ENCODE measurements at regions not wholly inside any gene's neighbourhood (a gene's known extent, or its start where the extent isn't known, plus 50 kb on each side); places are given as distances from the start of the nearest gene placed in this dataset.

DNA sequence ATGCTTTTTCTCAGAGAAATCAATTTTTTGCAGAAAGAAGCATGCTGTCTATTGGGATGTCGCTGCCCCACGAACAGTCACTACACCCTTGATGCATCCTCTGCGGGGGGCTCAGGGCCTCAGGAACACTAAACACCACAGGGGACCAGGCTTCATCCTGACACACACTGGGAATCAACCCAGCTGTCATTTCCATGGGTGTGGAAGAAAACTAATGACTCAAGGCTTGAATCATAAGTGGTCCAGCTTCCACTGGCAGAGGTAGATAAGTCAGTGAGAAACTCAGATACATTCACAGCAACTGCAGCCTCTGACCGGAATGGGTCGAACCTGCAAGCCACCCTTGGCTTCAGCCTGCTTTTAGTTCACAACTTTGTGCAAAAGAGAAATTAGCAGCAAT, 81.3 kb upstream of the SPTLC3 start:
- no peaks in the 10 kb centered on the region for H3K4me1 ChIP-seq (ENCODE audit: control insufficient read depth in 2 of 2, insufficient read depth in 2 of 2, low read length in 2 of 2)
- ChIA-PET POLR2A (no interaction called here), CTCF (no interaction called here)
- peaks cover 0 to 15% (median 0%) of the 10 kb centered on the region in 7 donors for H3K4me1 Mint-ChIP-seq
- H3K9me3 ChIP-seq (ENCODE audit: control insufficient read depth in 2 of 3, low read length in 3 of 3) = no peaks in the 10 kb centered on the region
- H3K27me3 ChIP-seq (ENCODE audit: control insufficient read depth in 2 of 2, insufficient read depth in 2 of 2, low read length in 2 of 2) = peaks cover 0 to 2% of the 10 kb centered on the region in 2 donors
- H3K27ac ChIP-seq (ENCODE audit: low read depth, low read length) = no peak overlapping the region
- peaks cover 0 to 12% (median 6%) of the 10 kb centered on the region in 5 donors for H3K27me3 Mint-ChIP-seq
- intact Hi-C loops (cut with micrococcal nuclease) = loop anchor here (5.0 kb wide), 2 partner anchors 620 to 845 kb away; no protein-coding TSS in a partner anchor
- peaks cover 0 to 8% (median 0%) of the 10 kb centered on the region in 11 donors for H3K9me3 Mint-ChIP-seq
- no peaks in the 10 kb centered on the region for H3K36me3 ChIP-seq (ENCODE audit: control insufficient read depth in 2 of 3, insufficient read depth in 3 of 3, low read length in 3 of 3)
- H3K36me3 Mint-ChIP-seq = no peaks in the 10 kb centered on the region
- H3K27ac Mint-ChIP-seq = no peak overlapping the region
- no peak overlapping the region for H3K4me3 ChIP-seq (ENCODE audit: low read length)
- ATAC-seq (no peak), DNase-seq (no peak)
- H3K4me3 Mint-ChIP-seq = no peak overlapping the region

DNA sequence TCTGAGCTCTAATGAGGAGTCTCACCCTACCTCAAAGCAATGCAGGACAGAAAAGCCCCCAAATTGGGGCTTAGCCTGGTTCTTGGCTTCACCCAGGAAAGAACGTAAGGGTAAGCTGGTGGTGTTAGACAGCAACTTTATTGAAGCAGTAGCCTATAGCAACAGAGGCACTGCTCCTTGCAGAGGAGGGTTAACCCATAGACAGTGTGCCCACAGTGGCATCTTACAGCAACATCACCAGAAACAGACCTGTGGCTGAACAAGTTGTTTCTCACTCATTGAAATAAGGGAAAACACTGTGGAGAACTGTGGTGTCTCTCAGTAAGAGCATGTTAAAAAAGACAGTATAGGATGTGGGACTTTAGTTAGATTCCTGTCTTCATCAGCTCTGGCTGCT, 80.4 kb upstream of the SPTLC3 start:
- POLR2A ChIA-PET = no interaction called here
- H3K4me3 ChIP-seq (ENCODE audit: low read length) = no peak overlapping the region
- intact Hi-C loops (cut with micrococcal nuclease) = loop anchor here (5.0 kb wide), 2 partner anchors 619 to 844 kb away; no protein-coding TSS in a partner anchor
- no peak overlapping the region for H3K4me3 Mint-ChIP-seq
- no peak overlapping the region for H3K27ac ChIP-seq (ENCODE audit: low read depth, low read length)
- H3K9me3 Mint-ChIP-seq = peaks cover 0 to under 1% (median 0%) of the 10 kb centered on the region in 11 donors
- no peaks in the 10 kb centered on the region for H3K36me3 Mint-ChIP-seq
- CTCF ChIA-PET = no interaction called here
- H3K4me1 ChIP-seq (ENCODE audit: control insufficient read depth in 2 of 2, insufficient read depth in 2 of 2, low read length in 2 of 2) = no peaks in the 10 kb centered on the region
- peaks cover 0 to 9% (median under 1%) of the 10 kb centered on the region in 5 donors for H3K27me3 Mint-ChIP-seq
- no peak overlapping the region for H3K27ac Mint-ChIP-seq
- peaks cover 0 to 15% (median 0%) of the 10 kb centered on the region in 7 donors for H3K4me1 Mint-ChIP-seq
- ATAC-seq (peak; percentile 24), DNase-seq (no peak)
- no peaks in the 10 kb centered on the region for H3K36me3 ChIP-seq (ENCODE audit: control insufficient read depth in 2 of 3, insufficient read depth in 3 of 3, low read length in 3 of 3)
- peaks cover 0 to 2% of the 10 kb centered on the region in 2 donors for H3K27me3 ChIP-seq (ENCODE audit: control insufficient read depth in 2 of 2, insufficient read depth in 2 of 2, low read length in 2 of 2)
- H3K9me3 ChIP-seq (ENCODE audit: control insufficient read depth in 2 of 3, low read length in 3 of 3) = no peaks in the 10 kb centered on the region

DNA sequence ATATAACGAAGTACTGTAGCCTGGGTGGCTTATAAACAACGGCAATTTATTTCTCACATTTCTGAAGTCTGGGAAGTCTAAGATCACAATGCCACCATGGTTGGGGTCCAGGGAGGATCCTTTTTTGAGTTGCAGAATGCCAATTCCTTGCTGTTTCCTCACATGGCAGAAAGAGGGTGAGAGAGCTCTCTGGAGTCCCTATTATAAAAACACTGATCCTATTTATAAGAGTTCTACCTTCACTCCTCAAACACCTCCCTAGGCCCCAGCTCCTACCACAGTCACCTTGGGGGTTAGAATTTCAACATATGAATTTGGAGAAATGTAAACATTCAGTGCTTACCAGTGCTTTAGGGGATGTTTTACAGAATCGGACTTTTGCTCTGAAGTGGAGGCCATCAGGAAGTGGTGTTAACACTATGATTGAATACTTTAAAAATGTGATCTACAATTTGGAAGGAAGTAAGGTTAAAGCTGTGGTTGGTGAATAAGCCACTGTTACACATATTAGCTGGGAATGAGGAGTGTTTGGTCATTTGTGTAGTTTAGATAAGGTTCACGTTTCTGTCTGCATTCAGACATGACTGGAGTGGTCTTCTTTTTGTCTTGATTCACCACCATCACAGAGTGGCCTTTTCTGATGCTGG, 79.9 kb upstream of the SPTLC3 start:
- H3K4me3 Mint-ChIP-seq = no peak overlapping the region
- no peaks in the 10 kb centered on the region for H3K36me3 ChIP-seq (ENCODE audit: control insufficient read depth in 2 of 3, insufficient read depth in 3 of 3, low read length in 3 of 3)
- DNase-seq = no peak
- H3K27ac ChIP-seq (ENCODE audit: low read depth, low read length) = no peak overlapping the region
- ChIA-PET CTCF (no interaction called here), POLR2A (no interaction called here)
- no peaks in the 10 kb centered on the region for H3K36me3 Mint-ChIP-seq
- peak; percentile 16 for ATAC-seq
- H3K27me3 Mint-ChIP-seq = peaks cover 0 to 8% (median 0%) of the 10 kb centered on the region in 5 donors
- no peaks in the 10 kb centered on the region for H3K27me3 ChIP-seq (ENCODE audit: control insufficient read depth in 2 of 2, insufficient read depth in 2 of 2, low read length in 2 of 2)
- no peaks in the 10 kb centered on the region for H3K9me3 ChIP-seq (ENCODE audit: control insufficient read depth in 2 of 3, low read length in 3 of 3)
- H3K9me3 Mint-ChIP-seq = no peaks in the 10 kb centered on the region
- H3K4me1 Mint-ChIP-seq = peaks cover 0 to 15% (median 0%) of the 10 kb centered on the region in 7 donors
- intact Hi-C loops (cut with micrococcal nuclease) = loop anchor here (5.0 kb wide), 2 partner anchors 618 to 843 kb away; no protein-coding TSS in a partner anchor
- H3K27ac Mint-ChIP-seq = peak overlapping the region in 1 of 9 donors; percentile 12
- no peak overlapping the region for H3K4me3 ChIP-seq (ENCODE audit: low read length)
- no peaks in the 10 kb centered on the region for H3K4me1 ChIP-seq (ENCODE audit: control insufficient read depth in 2 of 2, insufficient read depth in 2 of 2, low read length in 2 of 2)

DNA sequence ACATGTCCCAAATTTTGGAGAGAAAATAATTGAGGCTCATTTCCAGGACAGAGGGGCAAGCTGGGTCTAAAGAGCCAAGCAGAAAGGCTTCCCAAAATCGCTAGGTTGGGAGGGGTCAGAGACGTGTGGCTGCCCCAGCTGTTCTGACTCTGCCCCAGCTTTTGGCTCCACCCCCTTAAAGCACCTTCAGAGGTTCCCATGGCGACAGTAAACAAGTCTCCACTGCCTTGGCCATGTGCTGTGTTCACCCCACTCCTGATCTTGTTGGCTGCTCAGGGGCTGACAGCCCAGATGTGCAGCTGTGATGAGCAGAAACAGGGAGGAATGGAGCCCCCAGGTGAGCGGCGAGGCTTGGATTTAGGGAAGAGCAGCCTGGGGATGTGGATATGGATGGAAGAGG, 72.8 kb upstream of the SPTLC3 start:
- Mint-ChIP-seq H3K36me3 (no peaks in the 10 kb centered on the region), H3K4me1 (no peaks in the 10 kb centered on the region), H3K4me3 (no peak overlapping the region), H3K27ac (no peak overlapping the region), H3K27me3 (peaks cover 0 to 4% (median 0%) of the 10 kb centered on the region in 5 donors), H3K9me3 (no peaks in the 10 kb centered on the region)
- no peaks in the 10 kb centered on the region for H3K9me3 ChIP-seq (ENCODE audit: control insufficient read depth in 2 of 3, low read length in 3 of 3)
- DNase-seq (no peak), ATAC-seq (no peak)
- no peaks in the 10 kb centered on the region for H3K36me3 ChIP-seq (ENCODE audit: control insufficient read depth in 2 of 3, insufficient read depth in 3 of 3, low read length in 3 of 3)
- H3K4me1 ChIP-seq (ENCODE audit: control insufficient read depth in 2 of 2, insufficient read depth in 2 of 2, low read length in 2 of 2) = no peaks in the 10 kb centered on the region
- H3K27ac ChIP-seq (ENCODE audit: low read depth, low read length) = no peak overlapping the region
- no peak overlapping the region for H3K4me3 ChIP-seq (ENCODE audit: low read length)
- ChIA-PET CTCF (no interaction called here), POLR2A (no interaction called here)
- intact Hi-C loops (cut with micrococcal nuclease) = no loop called here
- H3K27me3 ChIP-seq (ENCODE audit: control insufficient read depth in 2 of 2, insufficient read depth in 2 of 2, low read length in 2 of 2) = no peaks in the 10 kb centered on the region

DNA sequence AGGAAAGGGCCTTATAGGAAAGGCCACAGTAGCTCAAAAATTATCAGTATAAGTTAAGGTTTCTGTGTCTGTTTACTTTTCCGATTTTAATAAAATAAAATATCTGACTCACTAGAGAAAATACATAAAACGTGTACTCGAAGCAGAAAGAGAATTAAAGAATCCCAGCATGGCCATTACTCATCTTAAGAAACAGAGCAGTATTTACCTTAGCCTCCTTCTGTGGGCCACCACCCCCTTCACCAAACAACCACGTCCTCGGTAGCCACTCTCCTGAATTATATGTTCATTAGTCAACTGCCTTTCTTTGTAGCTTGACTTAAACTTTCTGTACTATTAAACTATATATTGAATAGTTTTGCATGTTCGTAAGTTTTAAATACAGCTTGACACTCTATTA, 72.2 kb upstream of the SPTLC3 start:
- H3K4me3 ChIP-seq (ENCODE audit: low read length) = no peak overlapping the region
- no peaks in the 10 kb centered on the region for H3K4me1 ChIP-seq (ENCODE audit: control insufficient read depth in 2 of 2, insufficient read depth in 2 of 2, low read length in 2 of 2)
- Mint-ChIP-seq H3K9me3 (no peaks in the 10 kb centered on the region), H3K27me3 (peaks cover 0 to 3% (median 0%) of the 10 kb centered on the region in 5 donors), H3K36me3 (no peaks in the 10 kb centered on the region), H3K27ac (no peak overlapping the region), H3K4me3 (no peak overlapping the region), H3K4me1 (no peaks in the 10 kb centered on the region)
- no peaks in the 10 kb centered on the region for H3K36me3 ChIP-seq (ENCODE audit: control insufficient read depth in 2 of 3, insufficient read depth in 3 of 3, low read length in 3 of 3)
- intact Hi-C loops (cut with micrococcal nuclease) = no loop called here
- ChIA-PET POLR2A (no interaction called here), CTCF (no interaction called here)
- no peaks in the 10 kb centered on the region for H3K27me3 ChIP-seq (ENCODE audit: control insufficient read depth in 2 of 2, insufficient read depth in 2 of 2, low read length in 2 of 2)
- H3K9me3 ChIP-seq (ENCODE audit: control insufficient read depth in 2 of 3, low read length in 3 of 3) = no peaks in the 10 kb centered on the region
- DNase-seq (no peak), ATAC-seq (no peak)
- no peak overlapping the region for H3K27ac ChIP-seq (ENCODE audit: low read depth, low read length)

DNA sequence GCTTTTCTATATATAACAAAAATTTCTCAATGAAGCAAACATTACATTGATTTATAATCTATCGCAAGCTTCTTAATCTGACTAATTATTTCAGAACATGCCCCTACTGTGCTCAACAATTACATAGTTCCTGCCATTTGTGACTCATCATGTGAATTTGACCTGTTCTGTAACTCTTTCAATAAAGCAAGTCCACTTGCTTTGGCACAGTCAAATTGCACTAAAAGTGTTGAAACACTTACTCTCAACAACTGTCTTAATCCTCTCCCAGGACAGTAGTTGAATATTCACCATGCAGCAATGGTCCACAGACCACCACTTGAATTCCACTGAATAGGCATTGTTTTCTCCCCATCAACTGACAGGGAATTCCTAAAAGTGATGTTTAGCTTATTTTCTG, 67.7 kb upstream of the SPTLC3 start:
- Histone ChIP-seq H3K4me3 (ENCODE audit: low read length) (no peak overlapping the region), H3K27me3 (ENCODE audit: control insufficient read depth in 2 of 2, insufficient read depth in 2 of 2, low read length in 2 of 2) (no peaks in the 10 kb centered on the region), H3K36me3 (ENCODE audit: control insufficient read depth in 2 of 3, insufficient read depth in 3 of 3, low read length in 3 of 3) (no peaks in the 10 kb centered on the region), H3K4me1 (ENCODE audit: control insufficient read depth in 2 of 2, insufficient read depth in 2 of 2, low read length in 2 of 2) (no peaks in the 10 kb centered on the region), H3K27ac (ENCODE audit: low read depth, low read length) (no peak overlapping the region), H3K9me3 (ENCODE audit: control insufficient read depth in 2 of 3, low read length in 3 of 3) (no peaks in the 10 kb centered on the region)
- H3K9me3 Mint-ChIP-seq = no peaks in the 10 kb centered on the region
- H3K27ac Mint-ChIP-seq = no peak overlapping the region
- POLR2A ChIA-PET = no interaction called here
- intact Hi-C loops (cut with micrococcal nuclease) = no loop called here
- H3K27me3 Mint-ChIP-seq = no peaks in the 10 kb centered on the region
- ATAC-seq (no peak), DNase-seq (no peak)
- H3K4me3 Mint-ChIP-seq = no peak overlapping the region
- H3K36me3 Mint-ChIP-seq = no peaks in the 10 kb centered on the region
- CTCF ChIA-PET = no interaction called here
- H3K4me1 Mint-ChIP-seq = no peaks in the 10 kb centered on the region

DNA sequence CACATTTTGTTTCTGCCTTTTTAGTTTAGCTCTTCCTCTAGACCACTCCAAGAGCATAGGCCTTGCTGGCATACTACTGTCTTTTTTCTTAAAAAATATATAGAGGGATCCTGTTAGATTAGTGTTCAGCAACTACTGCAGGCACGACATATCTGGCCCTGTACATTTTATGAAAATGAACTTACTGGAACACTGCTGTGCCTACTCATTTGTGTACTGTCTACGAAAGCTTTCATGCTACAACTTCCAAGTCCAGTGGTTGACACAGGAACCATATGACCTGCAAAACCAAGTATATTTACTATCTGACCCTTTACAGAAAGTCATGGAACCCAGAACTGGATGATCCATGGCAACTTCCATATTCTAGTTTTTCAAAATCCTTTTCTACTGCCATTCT, 66.6 kb upstream of the SPTLC3 start:
- H3K4me1 ChIP-seq (ENCODE audit: control insufficient read depth in 2 of 2, insufficient read depth in 2 of 2, low read length in 2 of 2) = no peaks in the 10 kb centered on the region
- ChIA-PET POLR2A (no interaction called here), CTCF (no interaction called here)
- Mint-ChIP-seq H3K4me1 (no peaks in the 10 kb centered on the region), H3K27ac (no peak overlapping the region), H3K27me3 (no peaks in the 10 kb centered on the region), H3K36me3 (no peaks in the 10 kb centered on the region), H3K4me3 (no peak overlapping the region), H3K9me3 (no peaks in the 10 kb centered on the region)
- no peaks in the 10 kb centered on the region for H3K36me3 ChIP-seq (ENCODE audit: control insufficient read depth in 2 of 3, insufficient read depth in 3 of 3, low read length in 3 of 3)
- H3K27ac ChIP-seq (ENCODE audit: low read depth, low read length) = no peak overlapping the region
- H3K9me3 ChIP-seq (ENCODE audit: control insufficient read depth in 2 of 3, low read length in 3 of 3) = no peaks in the 10 kb centered on the region
- no peaks in the 10 kb centered on the region for H3K27me3 ChIP-seq (ENCODE audit: control insufficient read depth in 2 of 2, insufficient read depth in 2 of 2, low read length in 2 of 2)
- ATAC-seq (no peak), DNase-seq (no peak)
- no peak overlapping the region for H3K4me3 ChIP-seq (ENCODE audit: low read length)
- intact Hi-C loops (cut with micrococcal nuclease) = no loop called here

Data from naive thymus-derived CD4-positive, alpha-beta T cell (primary cell).